HFF-Myc (cell line): ENCODE measurements at regions not wholly inside any gene's neighbourhood (a gene's known extent, or its start where the extent isn't known, plus 50 kb on each side); places are given as distances from the start of the nearest gene placed in this dataset.

Experiments
- DNase-seq: peaks from one replicate; pipeline ENCODE4 v3.0.0-alpha.2; 2011; ENCODE audit warnings: low read depth; ENCODE audit errors: extremely low read depth
- H3K4me3 ChIP-seq: replicated peaks from 2 replicates; pipeline ENCODE4 v1.5.1; 2011; ENCODE audit warnings: low read depth, mild to moderate bottlenecking, control low read depth, low read length
- CTCF ChIP-seq: IDR thresholded peaks from 2 replicates; pipeline ENCODE4 v1.5.1; 2012; ENCODE audit warnings: mild to moderate bottlenecking, low read depth, low read length, control low read depth; ENCODE audit errors: missing control alignments

GRCh38 chr4:24423670-24424069 is 160.7 kb downstream of the DHX15 start:
- TF ChIP-seq CTCF, result no peak
- H3K4me3 ChIP-seq, result no peak overlapping the region
- DNase-seq, result no peak

- no peak overlapping the region for H3K4me3 ChIP-seq
- no peak for DNase-seq
- no peak for TF ChIP-seq CTCF
Observed at GRCh38 chr4:24422644-24423043, 161.7 kb downstream of the DHX15 start.

DNA sequence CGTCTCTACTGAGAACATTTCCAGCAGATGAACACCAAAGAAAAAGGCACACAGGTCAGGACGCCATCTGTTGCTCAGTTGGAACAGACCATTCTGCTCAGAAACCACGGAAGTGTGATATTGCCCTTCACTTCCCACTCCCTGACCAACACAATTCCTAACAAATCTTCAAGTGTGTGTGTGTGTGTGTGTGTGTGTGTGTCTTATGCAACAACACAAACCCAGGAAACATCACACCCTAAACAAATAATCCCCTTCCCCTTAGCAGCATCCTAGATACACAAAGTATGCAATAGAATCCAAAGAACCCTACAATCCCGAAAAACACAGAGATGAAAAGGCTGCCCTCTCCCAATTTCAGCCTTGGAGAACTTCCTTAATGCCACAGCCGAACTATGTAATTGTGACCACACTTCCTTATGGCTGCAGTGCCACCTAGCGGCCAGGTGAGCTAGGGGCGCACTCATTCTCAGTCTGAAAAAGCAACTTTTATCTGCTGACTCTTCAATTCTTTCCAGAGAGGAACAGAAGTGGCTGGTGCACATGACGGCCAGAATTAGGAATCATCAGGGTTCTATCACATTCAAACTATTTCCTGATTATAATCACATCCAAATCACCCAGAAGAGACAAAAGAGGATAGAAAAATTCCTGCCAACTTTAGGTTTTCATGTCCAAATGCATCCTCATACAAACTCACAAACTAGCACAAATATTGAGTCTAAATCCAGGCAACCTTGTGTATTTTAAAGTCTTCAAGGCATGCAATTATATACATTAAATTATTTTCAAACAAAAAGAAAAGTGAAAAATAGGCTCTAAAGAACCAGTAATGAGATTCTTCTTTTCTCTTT is 164.9 kb downstream of the DHX15 start:
- TF ChIP-seq CTCF, result peak; percentile 92
- peak; percentile 32 for DNase-seq
- no peak overlapping the region for H3K4me3 ChIP-seq

- DNase-seq, result no peak
- H3K4me3 ChIP-seq, result no peak overlapping the region
- no peak for TF ChIP-seq CTCF
Observed at GRCh38 chr4:24417206-24417605, 167.1 kb downstream of the DHX15 start.

GRCh38 chr4:24416293-24416692 is 168.1 kb downstream of the DHX15 start:
- no peak for TF ChIP-seq CTCF
- no peak overlapping the region for H3K4me3 ChIP-seq
- no peak for DNase-seq

DNA sequence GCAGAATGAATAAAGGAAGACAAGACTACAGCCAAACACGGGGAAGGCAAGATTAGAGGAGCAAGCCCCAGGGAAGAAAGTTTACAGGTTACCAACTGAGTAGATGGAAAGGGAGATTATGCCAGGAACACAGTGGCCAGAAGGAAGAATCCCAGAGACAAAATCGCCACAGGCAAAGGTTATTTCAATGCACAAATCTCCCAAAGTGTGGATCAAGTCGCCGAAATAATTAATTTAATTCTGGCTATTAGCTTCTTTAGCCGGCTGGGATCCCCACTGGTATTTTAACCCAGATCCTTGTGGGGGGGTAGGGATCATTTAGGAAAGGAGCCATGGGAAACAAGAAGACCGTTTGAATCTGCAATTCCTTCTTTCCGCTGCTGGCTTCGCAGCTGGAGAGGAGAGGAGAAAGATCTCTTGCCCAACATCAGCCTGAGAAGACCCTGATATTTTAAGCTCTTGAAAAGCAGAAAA is 171.0 kb downstream of the DHX15 start:
- DNase-seq, result no peak
- no peak for TF ChIP-seq CTCF
- H3K4me3 ChIP-seq, result no peak overlapping the region

DNA sequence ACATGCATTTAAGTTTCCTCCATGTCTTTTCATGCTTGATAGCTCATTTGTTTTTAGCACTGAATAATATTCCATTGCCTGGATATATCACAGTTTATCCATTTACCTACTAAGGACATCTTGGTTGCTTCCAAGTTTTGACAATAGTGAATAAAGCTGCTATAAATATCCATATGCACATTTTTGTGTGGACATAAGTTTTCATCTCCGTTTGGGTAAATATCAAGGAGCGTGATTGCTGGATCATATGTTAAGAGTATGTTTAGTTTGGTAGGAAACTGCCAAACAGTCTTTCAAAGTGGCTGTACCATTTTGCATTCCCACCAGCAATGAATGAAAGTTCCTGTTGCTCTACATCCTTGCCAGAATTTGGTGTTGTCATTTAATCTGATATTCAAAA is 172.5 kb downstream of the DHX15 start:
- TF ChIP-seq CTCF, result no peak
- no peak for DNase-seq
- H3K4me3 ChIP-seq, result no peak overlapping the region
